ENCODE measurements at regions not wholly inside any gene's neighbourhood (a gene's known extent, or its start where the extent isn't known, plus 50 kb on each side); places are given as distances from the start of the nearest gene placed in this dataset.

GRCh38 chr18:29077344-29077743, 900.4 kb upstream of the CDH2 start:
- DNase-seq (ENCODE audit: low spot score), result no peak
- in situ Hi-C loops (cut with HindIII; ENCODE audit: low sequenced_read_pairs), result no loop called here

- in situ Hi-C loops (cut with HindIII; ENCODE audit: low sequenced_read_pairs), result no loop called here
- DNase-seq (ENCODE audit: low spot score), result no peak
These were observed 899.7 kb upstream of the CDH2 start for GRCh38 chr18:29076645-29077044.

DNA sequence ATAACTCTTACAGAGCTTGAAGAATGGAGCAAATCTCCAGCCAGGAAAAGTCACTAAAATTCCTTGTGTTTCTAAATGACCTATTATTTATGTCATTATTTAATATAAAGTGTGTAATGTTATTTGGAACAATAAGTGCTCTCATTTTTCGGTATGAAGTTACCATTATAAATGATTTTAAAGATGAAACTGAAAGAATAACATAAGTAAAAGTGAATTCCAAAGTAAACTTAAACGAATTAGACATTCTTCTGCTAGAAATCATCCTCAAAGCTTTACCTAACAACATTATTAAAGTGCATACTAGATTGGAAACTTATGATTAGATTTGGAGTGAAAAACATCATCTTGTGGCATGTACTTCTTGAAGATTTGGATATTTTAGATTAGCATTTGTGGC, 897.2 kb upstream of the CDH2 start:
- no peak for DNase-seq (ENCODE audit: low spot score)
- in situ Hi-C loops (cut with HindIII; ENCODE audit: low sequenced_read_pairs), result no loop called here

DNA sequence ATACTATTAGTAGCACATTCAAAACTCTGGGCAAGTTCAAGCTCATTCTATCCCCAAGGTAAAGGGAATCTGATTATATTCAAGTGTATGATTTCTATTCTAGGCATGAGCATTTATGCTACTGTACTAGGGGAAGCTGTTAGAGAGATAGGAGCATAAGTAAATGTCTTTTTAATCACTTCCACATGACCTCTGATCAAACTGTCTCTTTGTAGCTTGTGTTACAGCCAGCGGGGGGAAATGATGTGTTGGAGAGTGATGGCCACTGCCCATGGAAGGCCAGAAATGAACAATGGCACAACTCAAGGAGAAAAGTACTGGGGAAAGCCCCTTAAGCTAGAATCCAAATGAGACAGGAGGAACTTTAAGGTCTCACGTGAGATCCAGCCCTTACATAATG, 894.9 kb upstream of the CDH2 start:
- in situ Hi-C loops (cut with HindIII; ENCODE audit: low sequenced_read_pairs), result no loop called here
- DNase-seq (ENCODE audit: low spot score), result no peak

- in situ Hi-C loops (cut with HindIII; ENCODE audit: low sequenced_read_pairs), result no loop called here
- no peak for DNase-seq (ENCODE audit: low spot score)
These were observed 886.4 kb upstream of the CDH2 start for GRCh38 chr18:29063346-29063745.

GRCh38 chr18:29062921-29063320, 886.0 kb upstream of the CDH2 start:
- no peak for DNase-seq (ENCODE audit: low spot score)
- in situ Hi-C loops (cut with HindIII; ENCODE audit: low sequenced_read_pairs), result no loop called here

DNA sequence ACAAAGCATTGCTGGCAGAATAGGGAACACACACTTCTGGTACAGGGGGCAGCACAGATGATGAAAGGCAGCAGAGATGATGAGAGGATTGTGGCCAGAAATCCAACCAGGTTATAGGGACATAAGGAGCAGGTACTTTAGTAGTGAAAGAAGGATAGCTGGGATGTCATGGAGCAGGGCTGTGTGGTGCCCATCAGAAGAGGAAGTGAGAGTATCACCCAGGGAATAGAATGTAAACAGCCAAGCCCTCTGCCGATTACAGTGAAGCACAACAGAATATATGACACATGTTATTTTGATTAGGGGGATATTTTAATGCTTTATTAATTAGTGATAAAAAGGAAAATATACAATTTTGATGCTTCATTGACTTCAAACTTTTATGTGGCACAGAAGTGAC, 883.4 kb upstream of the CDH2 start:
- in situ Hi-C loops (cut with HindIII; ENCODE audit: low sequenced_read_pairs), result no loop called here
- DNase-seq (ENCODE audit: low spot score), result no peak

DNA sequence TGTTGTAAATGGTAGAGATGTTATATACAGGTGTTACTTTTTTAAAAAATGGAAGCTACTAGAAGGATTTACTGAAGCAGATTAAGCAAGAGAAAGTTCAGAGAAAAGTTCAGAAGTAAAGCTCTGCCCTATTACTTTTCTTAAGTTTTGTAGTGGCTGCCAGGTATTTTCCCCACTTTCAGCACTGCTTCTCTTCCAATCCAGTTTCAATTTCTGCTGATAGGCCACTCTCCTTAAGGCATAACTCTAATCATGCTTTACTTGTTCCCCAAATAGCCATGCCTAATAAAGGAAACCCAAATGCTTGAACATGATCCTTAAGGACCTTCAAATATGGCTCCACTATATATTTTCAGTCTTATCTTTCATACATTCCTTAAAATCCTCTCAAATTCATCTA, 880.8 kb upstream of the CDH2 start:
- in situ Hi-C loops (cut with HindIII; ENCODE audit: low sequenced_read_pairs), result no loop called here

GRCh38 chr18:29056800-29057199, 879.9 kb upstream of the CDH2 start:
- DNase-seq (ENCODE audit: low spot score), result no peak
- in situ Hi-C loops (cut with HindIII; ENCODE audit: low sequenced_read_pairs), result no loop called here

More for the DNA sequence above, 880.8 kb upstream of the CDH2 start:
- DNase-seq (ENCODE audit: low spot score), result no peak

DNA sequence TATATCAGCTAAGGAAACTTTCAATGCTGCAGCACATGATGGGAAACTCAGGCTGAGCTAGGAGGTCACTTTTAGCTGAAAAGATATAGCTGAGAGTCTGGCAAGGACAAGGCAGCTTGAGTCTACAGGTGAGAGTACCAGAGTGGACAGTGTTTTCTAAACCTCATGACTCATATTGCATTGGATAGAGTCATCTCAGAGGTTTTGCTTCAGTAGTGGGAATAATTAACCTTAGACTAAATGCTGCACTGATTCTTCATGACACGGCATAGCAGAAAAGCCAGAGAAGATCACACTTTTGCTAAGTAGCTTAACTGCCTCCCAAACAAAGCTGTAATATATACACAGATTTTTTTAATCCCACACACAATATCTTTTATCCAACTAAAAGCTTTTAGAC, 865.0 kb upstream of the CDH2 start:
- in situ Hi-C loops (cut with HindIII; ENCODE audit: low sequenced_read_pairs), result no loop called here
- DNase-seq (ENCODE audit: low spot score), result no peak

GRCh38 chr18:29034113-29034856, 857.4 kb upstream of the CDH2 start:
- in situ Hi-C loops (cut with HindIII; ENCODE audit: low sequenced_read_pairs), result no loop called here
- DNase-seq (ENCODE audit: low spot score), result no peak

GRCh38 chr18:29028560-29028959, 851.6 kb upstream of the CDH2 start:
- in situ Hi-C loops (cut with HindIII; ENCODE audit: low sequenced_read_pairs), result no loop called here
- DNase-seq (ENCODE audit: low spot score), result no peak

DNA sequence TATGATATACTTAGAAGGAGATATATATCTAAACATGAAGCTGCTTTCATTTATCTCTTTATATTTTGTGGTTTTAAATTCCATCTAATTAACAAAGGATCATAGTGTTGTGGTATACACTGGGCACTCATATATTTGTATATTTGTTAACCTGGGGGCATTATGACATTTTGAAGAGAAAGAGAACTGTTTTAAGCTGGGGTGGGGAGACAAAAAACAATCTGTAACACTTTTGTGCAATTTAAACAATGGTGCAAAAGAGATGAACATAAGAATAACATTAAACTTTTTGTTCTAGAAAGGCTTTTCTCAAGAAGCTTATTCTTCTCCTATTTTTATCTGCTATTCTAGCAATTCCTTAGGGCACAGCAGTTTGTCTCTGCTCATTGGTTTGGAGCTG, 842.0 kb upstream of the CDH2 start:
- DNase-seq (ENCODE audit: low spot score), result no peak
- in situ Hi-C loops (cut with HindIII; ENCODE audit: low sequenced_read_pairs), result no loop called here

DNA sequence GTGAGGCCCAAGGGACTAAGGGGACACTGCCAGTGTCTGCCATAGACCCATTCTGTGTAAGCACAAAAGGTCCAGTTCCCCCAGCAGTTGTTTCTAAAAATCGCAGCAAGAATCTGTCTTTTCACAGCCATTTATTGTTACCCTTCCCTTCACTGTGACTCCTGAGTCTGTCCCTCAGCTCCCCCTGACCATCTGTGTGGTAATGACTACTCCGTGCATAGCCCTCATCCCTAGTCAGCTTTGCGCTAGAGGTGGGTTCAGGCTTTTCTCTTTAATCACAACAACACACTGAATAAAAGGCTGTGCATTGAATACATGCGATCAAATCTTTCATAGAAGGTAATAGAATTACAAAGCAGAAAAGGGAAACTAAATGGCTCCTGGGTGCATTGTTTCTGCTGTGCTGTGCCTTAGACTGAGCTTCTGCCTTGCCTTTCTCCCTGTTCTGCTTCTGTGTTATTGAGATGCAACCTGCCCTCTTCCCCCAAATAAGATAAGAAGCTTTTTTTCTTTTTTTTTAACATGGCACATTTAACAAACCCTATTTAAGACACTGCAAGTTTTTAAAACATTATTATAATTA, 836.0 kb upstream of the CDH2 start:
- in situ Hi-C loops (cut with HindIII; ENCODE audit: low sequenced_read_pairs), result no loop called here
- no peak for DNase-seq (ENCODE audit: low spot score)

DNA sequence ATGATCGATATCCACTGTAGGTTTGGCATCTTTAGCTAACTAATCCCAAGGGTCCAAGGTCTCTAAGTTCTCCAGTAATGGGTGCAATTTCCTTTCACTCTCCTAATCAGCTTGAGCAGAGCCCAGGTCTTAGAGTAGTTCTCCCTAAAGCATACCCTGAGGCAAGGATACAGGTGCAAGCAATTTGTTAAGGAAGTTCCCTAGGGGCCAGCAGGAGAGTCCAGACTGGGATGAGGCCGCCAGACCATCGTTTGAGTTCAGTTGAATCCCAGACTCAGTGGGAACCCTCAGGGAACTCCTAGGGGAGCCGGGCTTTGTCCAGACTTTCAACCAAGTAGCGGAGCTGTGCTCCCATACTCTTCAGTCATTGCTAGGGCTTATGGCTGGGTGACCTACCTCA, 835.4 kb upstream of the CDH2 start:
- in situ Hi-C loops (cut with HindIII; ENCODE audit: low sequenced_read_pairs), result no loop called here
- DNase-seq (ENCODE audit: low spot score), result no peak

GRCh38 chr18:29009250-29009803, 832.4 kb upstream of the CDH2 start:
- in situ Hi-C loops (cut with HindIII; ENCODE audit: low sequenced_read_pairs), result no loop called here
- DNase-seq (ENCODE audit: low spot score), result no peak

- DNase-seq (ENCODE audit: low spot score), result no peak
- in situ Hi-C loops (cut with HindIII; ENCODE audit: low sequenced_read_pairs), result no loop called here
These were observed 831.9 kb upstream of the CDH2 start for GRCh38 chr18:29008809-29009208.

DNA sequence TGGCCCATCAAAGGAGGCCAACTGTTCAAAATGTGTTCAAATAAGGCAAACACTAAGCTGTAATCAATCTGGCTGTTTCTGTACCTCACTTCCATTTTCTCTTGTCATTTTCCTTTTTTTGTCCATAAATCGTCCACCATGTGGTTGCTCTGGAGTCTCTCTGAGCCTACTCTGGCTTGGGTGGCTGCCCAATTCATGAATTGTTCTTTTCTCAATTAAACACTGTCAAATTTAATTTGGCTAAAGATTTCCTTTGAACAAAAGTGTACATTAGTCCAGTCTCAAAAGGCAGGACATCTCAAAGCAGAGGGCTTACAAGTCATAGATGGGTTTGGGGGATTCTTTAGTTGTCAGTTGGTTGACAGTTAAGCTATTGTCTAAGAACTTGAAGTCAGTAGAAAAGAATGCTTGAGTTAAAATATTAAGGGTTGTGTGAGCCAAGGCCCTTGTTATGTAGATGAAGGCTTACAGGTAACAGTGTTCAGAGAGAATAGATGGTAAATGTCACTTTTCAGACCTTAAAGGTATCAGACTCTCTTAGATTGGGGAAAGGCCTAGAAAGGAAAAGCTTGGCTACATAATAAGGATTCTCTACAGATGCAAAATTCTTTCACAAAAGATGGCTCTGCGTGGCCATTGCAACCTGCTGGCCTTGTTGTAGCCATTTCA, 831.2 kb upstream of the CDH2 start:
- no peak for DNase-seq (ENCODE audit: low spot score)
- in situ Hi-C loops (cut with HindIII; ENCODE audit: low sequenced_read_pairs), result no loop called here

GRCh38 chr18:29004921-29005320, 828.0 kb upstream of the CDH2 start:
- in situ Hi-C loops (cut with HindIII; ENCODE audit: low sequenced_read_pairs), result no loop called here
- no peak for DNase-seq (ENCODE audit: low spot score)

- in situ Hi-C loops (cut with HindIII; ENCODE audit: low sequenced_read_pairs), result no loop called here
- no peak for DNase-seq (ENCODE audit: low spot score)
These were observed 826.3 kb upstream of the CDH2 start for GRCh38 chr18:29003194-29003593.

Data from G401 (cell line).